ENCODE measurements at regions not wholly inside any gene's neighbourhood (a gene's known extent, or its start where the extent isn't known, plus 50 kb on each side); places are given as distances from the start of the nearest gene placed in this dataset.

- Histone ChIP-seq H3K23me2 (ENCODE audit: low read depth, low read length) (no peaks in the 10 kb centered on the region), H4K91ac (replicated peaks; ENCODE audit: insufficient read length, low read length) (no peak overlapping the region), H3K56ac (replicated peaks; ENCODE audit: insufficient read length, low read depth, low read length) (no peak overlapping the region), H4K20me1 (replicated peaks in 1 of 2; ENCODE audit: control insufficient read depth in 1 of 2, insufficient read depth in 2 of 2, low read length in 2 of 2) (no peaks in the 10 kb centered on the region), H2BK15ac (ENCODE audit: low read length) (no peak overlapping the region), H2BK20ac (ENCODE audit: low read length) (no peak overlapping the region), H3K14ac (ENCODE audit: insufficient read length) (no peak overlapping the region), H3K23ac (ENCODE audit: insufficient read length) (no peak overlapping the region), H2BK12ac (ENCODE audit: low read depth, low read length) (no peak overlapping the region), H3K9ac (replicated peaks in 1 of 4; ENCODE audit: extremely low read depth in 1 of 4, low read depth in 3 of 4, low read length in 3 of 4) (no peak overlapping the region), H3K79me2 (ENCODE audit: control insufficient read depth in 1 of 2, insufficient read depth in 2 of 2, low read length in 2 of 2) (no peaks in the 10 kb centered on the region), H3K4ac (replicated peaks; ENCODE audit: insufficient read length, low read depth, low read length) (no peak overlapping the region), H3K27me3 (replicated peaks in 1 of 4; ENCODE audit: control insufficient read depth in 3 of 4, extremely low read depth in 1 of 4, insufficient read depth in 3 of 4, low read length in 3 of 4) (no peaks in the 10 kb centered on the region), H2AFZ (ENCODE audit: low read length) (no peak overlapping the region), H3K4me3 (ENCODE audit: extremely low read depth in 1 of 4, insufficient read depth in 2 of 4, low read depth in 3 of 4, low read length in 4 of 4) (no peak overlapping the region), H3K4me2 (ENCODE audit: insufficient read depth in 1 of 2, low read depth in 2 of 2, low read length in 2 of 2) (no peak overlapping the region), H3K27ac (ENCODE audit: low read depth, low read length) (no peak overlapping the region), H4K5ac (ENCODE audit: insufficient read length, low read depth, low read length) (no peak overlapping the region), H3K79me1 (ENCODE audit: low read depth, low read length) (no peaks in the 10 kb centered on the region), H3K36me3 (ENCODE audit: control insufficient read depth in 2 of 4, insufficient read depth in 4 of 4, low read length in 3 of 4) (no peaks in the 10 kb centered on the region), H2BK120ac (replicated peaks; ENCODE audit: low read depth, low read length) (no peak overlapping the region), H3K9me3 (ENCODE audit: insufficient read depth in 2 of 2, low read depth in 1 of 2, low read length in 1 of 2) (no peaks in the 10 kb centered on the region), H2AK5ac (ENCODE audit: low read depth, low read length) (no peak overlapping the region), H3K4me1 (replicated peaks in 1 of 4; ENCODE audit: control insufficient read depth in 3 of 4, insufficient read depth in 4 of 4, low read length in 3 of 4) (no peaks in the 10 kb centered on the region; a peak in 1 of 7 replicates), H4K8ac (ENCODE audit: extremely low read depth, insufficient read depth, low read length) (no peak overlapping the region), H3K18ac (ENCODE audit: extremely low read depth, low read length) (no peak overlapping the region), H2BK5ac (ENCODE audit: low read depth, low read length) (no peak overlapping the region)
- TF ChIP-seq YY1 (IDR thresholded peaks at IDR 0.05; ENCODE audit: low read depth, low read length), result no peak
- TF ChIP-seq CBX8 (IDR thresholded peaks at IDR 0.05; ENCODE audit: borderline replicate concordance, low read depth, low read length), result no peak
- TF ChIP-seq CHD2 (IDR thresholded peaks at IDR 0.05; ENCODE audit: low read length), result no peak
- no peak for TF ChIP-seq SP4 (IDR thresholded peaks at IDR 0.05; ENCODE audit: low read length)
- no peak for TF ChIP-seq TEAD4 (IDR thresholded peaks at IDR 0.05; ENCODE audit: low read depth, low read length)
- CTCF ChIA-PET (ENCODE audit: partially characterized antibody), result no interaction called here
- FAIRE-seq, result no peak
- DNase-seq (ENCODE audit: low read depth in 1 of 2, low spot score in 2 of 2), result no peak
- WGBS, 2 experiments (ENCODE audit: extremely low coverage in 1 of 2, insufficient coverage in 1 of 2, insufficient read length in 1 of 2, insufficient replicate concordance in 2 of 2, low coverage in 1 of 2, low lambda C conversion rate in 2 of 2, missing lambda C conversion rate in 1 of 2), result 46% methylated on average over 1 of the region's 1 CpG; no CpG with 5 or more reads in 1 of the 2 experiments
- POLR2A ChIA-PET (ENCODE audit: partially characterized antibody), result no interaction called here
These were observed 213.9 kb upstream of the LYPLAL1 start for GRCh38 chr1:218959784-218960183.
